CD14-positive monocyte (primary cell): ENCODE measurements at regions not wholly inside any gene's neighbourhood (a gene's known extent, or its start where the extent isn't known, plus 50 kb on each side); places are given as distances from the start of the nearest gene placed in this dataset.

Experiments
- DNase-seq, 3 donors: peaks; one replicate each; pipeline ENCODE4 v3.0.0-alpha.2; 2011 to 2022
- H2AFZ ChIP-seq: 2 replicates; pipeline ENCODE4 v1.6.0; 2012; ENCODE audit warnings: mild to moderate bottlenecking, low read depth, low read length, inconsistent platforms; ENCODE audit not compliant: insufficient read depth, poor library complexity, severe bottlenecking
- H3K27ac ChIP-seq, 2 donors: 1 replicate in 1 of 2; 2 replicates in 1 of 2; pipeline ENCODE4 v1.5.1; 2012 to 2013; ENCODE audit warnings: low read length in 2 of 2, control low read depth in 1 of 2, inconsistent platforms in 1 of 2, low read depth in 1 of 2, mild to moderate bottlenecking in 1 of 2
- H3K27me3 ChIP-seq, 2 donors: one replicate each; pipeline versions ENCODE4 v1.6.0 to v1.6.1; 2011 to 2013; ENCODE audit warnings: low read length in 2 of 2; ENCODE audit not compliant: control insufficient read depth in 2 of 2, insufficient read depth in 2 of 2
- H3K36me3 ChIP-seq, 2 donors: replicated peaks in 1 of 2; 1 replicate in 1 of 2; 2 replicates in 1 of 2; pipeline versions ENCODE4 v1.5.1 to v1.6.1; 2012 to 2013; ENCODE audit warnings: low read length in 2 of 2, control low read depth in 1 of 2, inconsistent platforms in 1 of 2, mild to moderate bottlenecking in 1 of 2; ENCODE audit not compliant: insufficient read depth in 2 of 2, control insufficient read depth in 1 of 2
- H3K4me1 ChIP-seq, 2 donors: 1 replicate in 1 of 2; 2 replicates in 1 of 2; pipeline versions ENCODE4 v1.5.1 to v1.6.1; 2012 to 2013; ENCODE audit warnings: low read length in 2 of 2, control low read depth in 1 of 2, inconsistent platforms in 1 of 2, mild to moderate bottlenecking in 1 of 2, moderate library complexity in 1 of 2; ENCODE audit not compliant: insufficient read depth in 2 of 2, control insufficient read depth in 1 of 2
- H3K4me2 ChIP-seq: replicated peaks from 2 replicates; pipeline ENCODE3; 2012; ENCODE audit warnings: low read length, moderate library complexity, mild to moderate bottlenecking; ENCODE audit not compliant: poor library complexity, severe bottlenecking; ENCODE audit errors: extremely low read depth
- H3K4me3 ChIP-seq, 3 experiments: fragments of 200-600 bp in 1 of 3; sonication (generic) in 1 of 3; replicated peaks in 1 of 3; 1 replicate in 2 of 3; 2 replicates in 1 of 3; pipeline ENCODE4 v1.5.1; 2011 to 2013; ENCODE audit warnings: low read length in 3 of 3, mild to moderate bottlenecking in 3 of 3, control low read depth in 2 of 3, low read depth in 2 of 3, inconsistent platforms in 1 of 3, moderate library complexity in 1 of 3
- H3K79me2 ChIP-seq: 2 replicates; pipeline ENCODE4 v1.6.0; 2012; ENCODE audit warnings: mild to moderate bottlenecking, control low read depth, inconsistent platforms, low read length, moderate library complexity; ENCODE audit not compliant: insufficient read depth
- H3K9ac ChIP-seq: 2 replicates; pipeline ENCODE4 v1.6.0; 2017; ENCODE audit warnings: low read length, mild to moderate bottlenecking; ENCODE audit not compliant: insufficient read depth, poor library complexity, severe bottlenecking
- H3K9me3 ChIP-seq, 2 donors: replicated peaks in 1 of 2; 1 replicate in 1 of 2; 2 replicates in 1 of 2; pipeline versions ENCODE4 v1.5.1 to v1.6.1; 2012 to 2013; ENCODE audit warnings: low read length in 2 of 2, control low read depth in 1 of 2; ENCODE audit not compliant: control insufficient read depth in 1 of 2, insufficient read depth in 1 of 2
- H4K20me1 ChIP-seq: 2 replicates; pipeline ENCODE4 v1.6.0; 2012; ENCODE audit warnings: mild to moderate bottlenecking, low read length, control low read depth, moderate library complexity; ENCODE audit not compliant: insufficient read depth
- H3K27ac Mint-ChIP-seq, 7 donors: one replicate each; pipeline ENCODE4 v1.8.0; 2020; ENCODE audit warnings: mild to moderate bottlenecking in 7 of 7, mixed read lengths in 7 of 7, moderate library complexity in 6 of 7, inconsistent platforms in 2 of 7
- H3K27me3 Mint-ChIP-seq, 3 donors: one replicate each; pipeline ENCODE4 v1.8.0; 2021 to 2022; ENCODE audit warnings: low read depth in 3 of 3, mild to moderate bottlenecking in 3 of 3, mixed read lengths in 3 of 3, moderate library complexity in 3 of 3, inconsistent platforms in 1 of 3
- H3K36me3 Mint-ChIP-seq, 2 donors: one replicate each; pipeline ENCODE4 v1.8.0; 2020; ENCODE audit warnings: mixed read lengths in 2 of 2, inconsistent platforms in 1 of 2, mild to moderate bottlenecking in 1 of 2
- H3K4me1 Mint-ChIP-seq: one replicate; pipeline ENCODE4 v1.8.0; 2020; ENCODE audit warnings: mild to moderate bottlenecking, mixed read lengths
- H3K4me3 Mint-ChIP-seq, 2 donors: one replicate each; pipeline ENCODE4 v1.8.0; 2020; ENCODE audit warnings: mild to moderate bottlenecking in 2 of 2, mixed read lengths in 2 of 2, moderate library complexity in 1 of 2
- H3K9me3 Mint-ChIP-seq, 7 donors: one replicate each; pipeline ENCODE4 v1.8.0; 2020 to 2022; ENCODE audit warnings: mixed read lengths in 7 of 7, mild to moderate bottlenecking in 6 of 7, moderate library complexity in 6 of 7, inconsistent platforms in 2 of 7
- WGBS: methylation state at CpG from one replicate; pipeline ENCODE4 v1.1.5; 2013; ENCODE audit warnings: missing lambda C conversion rate; ENCODE audit not compliant: insufficient coverage; 5-methylcytosine and 5-hydroxymethylcytosine counted together
- intact Hi-C, 2 donors: fragments of 100-400 bp; cut with micrococcal nuclease; formaldehyde crosslinking; loops; one replicate each; pipeline versions ENCODE4 v1.15.0 to v1.15.1; 2023
- TF ChIP-seq, protein P1 (sequence below): fragments of 200-600 bp; IDR thresholded peaks from one replicate; pipeline ENCODE4 v1.8.0; 2022; ENCODE audit warnings: antibody characterized with exemption, mild to moderate bottlenecking

DNA sequence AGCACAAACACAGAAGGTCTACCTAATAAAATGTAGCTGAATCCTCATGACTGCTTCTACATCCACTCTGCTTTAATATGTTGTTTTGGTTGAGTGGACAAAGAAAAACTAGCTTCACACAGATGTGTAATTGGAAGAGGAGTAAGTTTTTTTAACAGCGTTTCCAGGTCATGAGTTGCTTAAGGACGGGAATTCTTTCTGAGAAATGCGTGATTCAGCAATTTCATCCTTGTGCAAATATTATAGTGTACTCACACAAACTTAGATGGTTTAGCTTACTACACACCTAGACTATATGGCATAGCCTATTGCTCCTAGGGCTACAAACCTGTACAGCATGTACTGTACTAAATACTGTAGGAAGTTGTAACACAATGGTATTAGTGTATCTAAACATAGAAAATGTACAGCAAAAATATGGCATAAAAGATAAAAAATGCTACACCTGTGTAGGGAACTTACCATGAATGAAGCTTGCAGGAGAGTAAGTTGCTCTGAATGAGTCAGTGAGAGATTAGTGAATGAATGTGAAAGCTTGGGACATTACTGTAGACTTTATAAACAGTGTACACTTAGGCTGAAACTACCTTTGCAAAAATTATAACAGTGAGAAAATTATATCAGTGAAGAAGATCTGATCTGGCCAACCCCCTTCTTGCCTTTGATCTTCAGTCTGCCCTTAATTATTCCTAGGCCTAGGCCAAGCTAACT is 70.8 kb upstream of the IL15 start:
- DNase-seq: no peak
- Mint-ChIP-seq H3K36me3 (no peaks in the 10 kb centered on the region), H3K27ac (no peak overlapping the region), H3K27me3 (peaks cover 0 to 1% (median 0%) of the 10 kb centered on the region in 3 donors), H3K9me3 (peaks cover 0 to 4% (median 0%) of the 10 kb centered on the region in 7 donors), H3K4me1 (no peaks in the 10 kb centered on the region), H3K4me3 (no peak overlapping the region)
- H3K36me3 ChIP-seq: no peaks in the 10 kb centered on the region
- H4K20me1 ChIP-seq: no peaks in the 10 kb centered on the region
- H3K27ac ChIP-seq: no peak overlapping the region
- intact Hi-C loops: no loop called here
- no peak overlapping the region for H3K9ac ChIP-seq
- H3K4me1 ChIP-seq: no peaks in the 10 kb centered on the region
- no peaks in the 10 kb centered on the region for H3K27me3 ChIP-seq
- no peaks in the 10 kb centered on the region for H3K9me3 ChIP-seq
- TF ChIP-seq, protein P1, sequence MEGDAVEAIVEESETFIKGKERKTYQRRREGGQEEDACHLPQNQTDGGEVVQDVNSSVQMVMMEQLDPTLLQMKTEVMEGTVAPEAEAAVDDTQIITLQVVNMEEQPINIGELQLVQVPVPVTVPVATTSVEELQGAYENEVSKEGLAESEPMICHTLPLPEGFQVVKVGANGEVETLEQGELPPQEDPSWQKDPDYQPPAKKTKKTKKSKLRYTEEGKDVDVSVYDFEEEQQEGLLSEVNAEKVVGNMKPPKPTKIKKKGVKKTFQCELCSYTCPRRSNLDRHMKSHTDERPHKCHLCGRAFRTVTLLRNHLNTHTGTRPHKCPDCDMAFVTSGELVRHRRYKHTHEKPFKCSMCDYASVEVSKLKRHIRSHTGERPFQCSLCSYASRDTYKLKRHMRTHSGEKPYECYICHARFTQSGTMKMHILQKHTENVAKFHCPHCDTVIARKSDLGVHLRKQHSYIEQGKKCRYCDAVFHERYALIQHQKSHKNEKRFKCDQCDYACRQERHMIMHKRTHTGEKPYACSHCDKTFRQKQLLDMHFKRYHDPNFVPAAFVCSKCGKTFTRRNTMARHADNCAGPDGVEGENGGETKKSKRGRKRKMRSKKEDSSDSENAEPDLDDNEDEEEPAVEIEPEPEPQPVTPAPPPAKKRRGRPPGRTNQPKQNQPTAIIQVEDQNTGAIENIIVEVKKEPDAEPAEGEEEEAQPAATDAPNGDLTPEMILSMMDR: no peak
- H3K4me2 ChIP-seq: no peak overlapping the region
- no peak overlapping the region for H2AFZ ChIP-seq
- no CpG with 5 or more reads among the region's 3 CpGs for WGBS
- no peaks in the 10 kb centered on the region for H3K79me2 ChIP-seq
- no peak overlapping the region for H3K4me3 ChIP-seq

DNA sequence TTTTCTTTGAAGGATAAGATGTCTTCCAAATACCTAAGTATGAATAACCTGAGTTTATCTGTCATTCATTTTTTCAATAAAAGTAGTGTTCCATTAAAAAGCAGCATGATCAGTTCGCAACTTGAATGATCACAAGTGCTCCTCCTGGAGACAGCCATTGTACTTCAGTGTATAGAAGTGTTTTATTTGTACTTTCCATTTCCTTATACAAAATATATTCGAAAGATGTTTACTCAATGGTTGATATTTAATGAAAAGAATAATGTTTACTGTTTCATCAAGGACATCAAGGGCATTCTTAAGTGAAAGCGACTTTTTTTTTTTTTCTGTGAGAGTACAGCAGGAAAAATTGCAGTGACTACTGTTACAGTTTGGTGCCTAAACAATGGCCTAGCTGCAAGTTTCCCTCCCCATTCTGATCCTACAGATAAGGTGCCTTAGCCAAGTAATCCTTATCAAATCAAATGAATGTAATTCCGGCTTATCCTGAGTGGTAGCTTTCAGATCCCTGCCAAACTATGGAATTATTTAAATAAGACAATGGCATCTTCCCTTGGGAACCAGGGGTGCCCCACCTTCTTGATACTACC is 69.0 kb upstream of the IL15 start:
- H3K4me1 Mint-ChIP-seq: no peaks in the 10 kb centered on the region
- H3K9me3 Mint-ChIP-seq: peaks cover 0 to 4% (median 0%) of the 10 kb centered on the region in 7 donors
- Histone ChIP-seq H2AFZ (no peak overlapping the region), H3K9me3 (no peaks in the 10 kb centered on the region), H3K4me1 (no peaks in the 10 kb centered on the region), H3K9ac (no peak overlapping the region), H3K79me2 (no peaks in the 10 kb centered on the region), H3K4me3 (no peak overlapping the region), H3K4me2 (no peak overlapping the region), H3K36me3 (no peaks in the 10 kb centered on the region), H3K27ac (no peak overlapping the region), H3K27me3 (no peaks in the 10 kb centered on the region), H4K20me1 (no peaks in the 10 kb centered on the region)
- no peaks in the 10 kb centered on the region for H3K36me3 Mint-ChIP-seq
- no peak overlapping the region for H3K27ac Mint-ChIP-seq
- WGBS: 100% methylated on average over 1 of the region's 4 CpGs
- H3K27me3 Mint-ChIP-seq: peaks cover 0 to 1% (median 0%) of the 10 kb centered on the region in 3 donors
- no peak overlapping the region for H3K4me3 Mint-ChIP-seq
- no peak for DNase-seq
- intact Hi-C loops: no loop called here
- TF ChIP-seq, protein P1: no peak
